Fibroblast of skin of back (primary cell): ENCODE measurements at regions not wholly inside any gene's neighbourhood (a gene's known extent, or its start where the extent isn't known, plus 50 kb on each side); places are given as distances from the start of the nearest gene placed in this dataset.

Experiments used
- DNase-seq: peaks from one replicate; pipeline ENCODE4 v3.0.0-alpha.2; 2013

DNA sequence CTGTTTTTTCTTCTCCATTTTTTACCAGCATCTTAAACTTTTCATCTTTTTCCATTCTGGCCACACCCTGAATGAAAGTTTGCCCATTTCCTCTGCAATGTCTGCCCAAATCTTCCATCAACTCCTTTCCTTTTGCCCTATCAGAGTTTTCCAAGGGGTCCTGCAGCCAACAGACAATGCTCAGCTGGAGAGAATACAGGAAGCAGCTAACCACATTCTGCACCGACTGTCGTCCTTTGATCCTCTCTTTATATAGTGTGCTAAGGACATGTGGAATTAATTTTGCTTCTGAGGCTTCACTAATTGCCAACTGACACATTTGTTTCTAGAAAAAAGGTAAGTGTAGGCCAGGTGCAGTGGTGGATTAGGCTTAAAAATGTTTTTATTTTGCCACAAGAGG is 50.5 kb upstream of the DLX2 start:
- DNase-seq, result no peak

DNA sequence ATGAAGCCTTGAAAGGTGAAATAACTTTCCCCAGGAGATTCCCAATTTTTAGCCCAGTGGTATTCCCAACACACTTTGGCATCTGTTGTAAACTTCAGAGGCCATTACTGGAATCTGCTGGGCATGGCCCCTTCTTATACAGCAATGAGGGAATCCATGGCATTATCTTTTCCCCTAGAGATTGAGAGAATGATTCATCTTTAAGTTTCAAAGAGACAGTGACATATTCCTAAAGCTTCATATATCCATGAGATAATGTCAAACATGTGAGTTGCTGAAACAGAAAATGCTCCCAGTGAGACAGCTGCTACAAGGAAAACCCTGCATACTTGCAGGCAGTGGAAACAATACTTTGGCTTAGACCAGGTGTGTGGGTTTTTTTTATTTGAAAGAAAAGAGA is 51.1 kb upstream of the DLX2 start:
- no peak for DNase-seq

DNA sequence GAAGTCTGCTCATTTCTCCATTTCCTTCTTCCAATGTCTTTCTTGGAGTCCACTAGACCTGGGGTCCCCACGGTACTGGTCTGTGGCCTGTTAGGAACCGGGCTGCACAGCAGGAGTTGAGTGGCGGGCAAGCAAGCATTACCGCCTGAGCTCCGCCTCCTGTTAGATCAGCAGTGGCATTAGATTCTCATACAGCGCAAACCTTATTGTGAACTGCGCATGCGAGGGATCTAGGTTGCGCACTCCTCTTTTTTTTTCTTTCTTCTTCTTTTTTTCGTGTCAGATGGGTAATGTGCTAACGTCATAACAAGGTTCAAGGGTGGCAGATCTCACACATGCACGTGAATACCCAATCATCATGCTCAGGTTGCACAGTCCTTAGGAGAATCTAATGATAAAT is 53.1 kb upstream of the DLX2 start:
- no peak for DNase-seq

DNA sequence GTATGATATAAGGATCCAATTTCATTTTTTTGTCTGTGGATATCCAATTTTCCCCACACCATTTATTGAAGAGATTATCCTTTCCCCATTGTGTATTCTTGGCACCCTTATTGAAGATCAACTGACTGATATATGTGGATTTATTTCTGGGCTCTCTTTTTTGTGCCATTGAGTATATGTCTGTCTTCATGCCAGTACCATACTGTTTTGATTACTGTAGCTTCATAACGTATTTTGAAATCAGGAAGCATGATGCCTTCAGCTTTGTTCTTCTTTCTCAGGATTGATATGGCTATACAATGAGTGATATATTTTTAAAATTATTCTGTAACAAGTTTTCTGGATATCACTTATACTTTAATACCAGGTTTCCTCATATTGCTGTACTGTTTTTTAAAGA is 58.1 kb upstream of the DLX2 start:
- no peak for DNase-seq

DNA sequence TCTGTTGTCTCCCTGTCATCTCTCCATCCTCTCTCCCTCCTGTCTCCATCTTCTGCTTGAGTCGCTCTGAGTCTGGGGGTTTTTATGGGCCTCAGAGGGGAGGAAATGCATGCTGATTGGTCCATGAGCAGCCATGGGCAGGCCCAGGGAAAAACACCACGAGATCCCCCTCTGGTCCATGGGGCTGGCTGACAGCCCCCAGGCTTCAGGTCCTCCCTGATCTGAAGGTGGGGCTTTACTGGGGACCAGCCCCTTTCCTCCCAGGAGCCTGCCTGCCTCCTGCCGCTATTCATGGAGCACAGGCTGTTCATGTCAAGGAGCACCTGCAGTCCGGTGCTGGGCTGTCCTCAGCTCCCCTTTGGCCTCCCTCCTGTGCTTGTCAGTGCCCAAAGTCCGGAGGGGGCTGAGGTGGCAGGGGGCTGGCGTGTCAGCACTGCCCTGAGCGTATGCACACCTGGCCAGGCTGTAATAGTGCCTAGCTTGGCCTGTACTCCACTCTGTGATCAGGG is 59.6 kb upstream of the DLX2 start:
- DNase-seq, result no peak

DNA sequence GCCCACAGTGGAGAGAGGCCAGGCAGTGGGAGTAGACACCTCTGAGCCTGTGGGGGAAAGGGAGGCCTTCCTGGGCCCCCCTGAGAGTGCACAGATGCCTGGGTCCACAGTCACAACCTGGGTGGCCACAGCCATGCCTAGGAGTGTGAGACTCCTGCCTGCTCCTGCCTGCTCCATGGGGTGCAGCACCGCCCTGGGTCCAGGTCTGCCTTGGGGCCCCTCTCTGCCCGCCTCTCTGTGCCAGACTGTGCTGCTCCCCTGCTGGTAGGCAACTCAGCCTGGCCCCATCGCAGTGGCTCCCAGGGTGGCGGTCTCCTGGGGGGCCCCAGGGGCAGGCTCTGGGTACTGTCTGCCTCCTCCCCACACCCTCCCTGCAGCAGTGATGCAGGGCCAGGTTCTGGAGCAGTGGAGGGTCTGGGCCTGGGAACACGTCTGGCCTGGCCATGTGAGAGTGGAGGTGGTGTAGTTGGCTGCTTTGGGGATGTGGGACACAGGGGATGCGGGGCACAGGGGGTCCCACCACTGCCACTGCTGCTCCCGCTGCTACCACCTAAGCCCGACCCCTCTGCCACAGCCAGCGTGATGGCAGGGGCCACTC is 60.1 kb upstream of the DLX2 start:
- DNase-seq, result no peak

DNA sequence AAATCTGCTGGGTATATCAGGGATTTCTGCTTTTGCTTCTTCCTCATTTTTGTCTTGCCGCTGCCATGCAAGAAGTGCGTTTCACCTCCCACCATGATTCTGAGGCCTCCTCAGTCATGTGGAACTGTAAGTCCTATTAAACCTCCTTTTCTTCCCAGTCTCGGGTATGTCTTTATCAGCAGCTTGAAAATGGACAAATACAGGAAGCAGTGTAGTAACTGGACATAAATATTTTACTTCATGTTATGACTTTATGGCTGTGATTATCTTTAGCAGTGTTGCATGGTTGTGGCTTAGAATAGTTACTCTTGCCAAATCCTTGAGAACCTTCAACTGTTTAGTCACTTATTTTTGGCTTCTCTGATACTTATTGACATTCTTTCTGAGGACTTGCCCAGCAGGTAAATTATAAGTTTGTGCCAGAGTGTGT is 66.2 kb upstream of the DLX2 start:
- no peak for DNase-seq

DNA sequence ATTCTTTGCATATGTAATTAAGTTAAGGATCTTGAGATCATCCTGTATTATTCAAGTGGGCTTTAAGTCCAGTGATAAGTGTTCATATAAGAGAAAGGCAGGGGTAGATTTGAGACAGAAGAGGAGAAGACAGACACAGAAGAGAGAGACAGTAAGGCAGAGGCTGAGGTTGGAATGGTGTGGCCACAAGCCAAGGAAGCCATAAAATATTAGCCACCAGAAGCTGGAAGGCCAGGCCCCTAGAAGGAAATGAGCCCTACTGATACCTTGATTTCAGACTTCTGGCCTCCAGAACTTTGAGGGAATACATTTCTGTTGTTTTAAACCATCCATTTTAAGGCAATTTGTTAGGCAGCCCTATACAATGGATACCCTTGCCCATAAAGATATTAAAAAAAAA is 66.9 kb upstream of the DLX2 start:
- no peak for DNase-seq

DNA sequence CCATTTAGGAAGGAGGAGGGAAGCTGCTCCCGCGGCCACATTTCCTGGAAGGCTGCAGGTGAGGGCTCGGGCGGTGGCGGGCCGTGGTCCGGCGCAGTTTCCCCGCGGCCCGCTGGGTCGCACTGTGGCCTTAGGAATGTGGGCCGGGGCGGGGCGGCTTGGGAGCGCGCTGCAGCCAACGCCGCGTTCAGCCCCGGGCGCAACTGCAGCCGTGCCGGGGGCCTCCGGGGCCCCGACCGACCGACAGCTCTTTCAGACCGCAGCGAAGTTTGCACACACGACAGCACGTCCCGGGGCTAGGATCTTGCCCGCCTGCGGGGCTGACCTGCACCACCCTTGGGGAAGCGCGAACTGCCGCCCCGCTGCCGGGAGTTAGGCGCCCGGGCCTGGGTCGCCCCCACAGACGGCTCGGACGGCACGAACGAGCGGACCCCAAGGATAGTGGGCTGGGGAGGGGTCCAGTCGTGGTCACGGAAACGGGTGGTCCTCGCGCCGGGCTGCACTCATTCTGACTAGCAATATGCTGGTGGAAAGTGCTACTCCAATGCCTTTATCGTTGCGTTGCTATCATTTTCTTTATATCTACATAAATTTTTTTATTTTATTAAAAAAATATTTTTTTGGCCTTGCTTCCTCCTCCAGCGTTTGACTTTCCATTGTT is 69.9 kb upstream of the DLX2 start:
- peak; percentile 59 for DNase-seq

DNA sequence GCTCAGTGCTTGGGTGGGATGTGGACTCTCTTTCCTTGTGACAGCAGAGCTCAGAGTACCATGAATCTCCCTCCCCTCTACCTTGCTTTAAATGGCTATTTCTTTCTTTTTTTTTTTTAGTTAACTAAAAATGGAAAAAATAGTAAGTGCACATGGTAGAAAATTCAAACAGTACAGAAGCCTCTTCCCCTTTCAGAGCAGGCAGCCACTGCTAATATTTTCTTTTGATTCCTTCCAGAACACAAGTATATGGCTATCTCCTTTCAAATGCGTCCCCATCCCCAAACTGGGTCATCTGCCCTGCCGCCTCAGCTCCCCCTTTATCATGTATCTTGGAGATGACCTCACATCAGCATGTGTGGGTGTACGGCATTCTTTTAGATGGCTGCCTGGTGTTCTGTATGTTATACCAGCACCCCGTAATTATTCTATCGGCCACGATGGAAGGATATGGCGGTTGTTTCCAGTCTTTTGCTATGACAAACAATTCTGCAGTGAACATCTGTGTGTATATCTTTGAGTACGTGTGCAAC is 70.5 kb upstream of the DLX2 start:
- DNase-seq, result no peak

DNA sequence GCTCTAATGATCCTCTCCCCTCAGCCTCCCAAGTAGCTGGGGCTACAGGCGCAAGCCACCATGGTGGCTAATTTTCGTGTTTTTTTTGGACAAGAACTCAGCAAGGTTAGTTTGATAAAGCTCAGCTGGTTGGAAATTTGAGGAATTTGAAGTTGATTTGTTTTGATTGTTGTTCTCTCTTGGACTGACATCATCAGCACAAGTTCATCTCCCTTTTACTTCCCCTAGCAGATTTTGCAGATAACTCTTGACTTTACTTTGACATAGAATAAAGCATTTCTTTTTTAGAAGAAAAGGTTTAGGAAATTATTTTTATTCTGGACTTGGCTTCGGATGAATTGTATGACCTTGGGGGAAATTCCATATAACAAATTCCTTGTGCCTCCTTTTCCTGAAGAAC is 74.9 kb upstream of the DLX2 start:
- no peak for DNase-seq

DNA sequence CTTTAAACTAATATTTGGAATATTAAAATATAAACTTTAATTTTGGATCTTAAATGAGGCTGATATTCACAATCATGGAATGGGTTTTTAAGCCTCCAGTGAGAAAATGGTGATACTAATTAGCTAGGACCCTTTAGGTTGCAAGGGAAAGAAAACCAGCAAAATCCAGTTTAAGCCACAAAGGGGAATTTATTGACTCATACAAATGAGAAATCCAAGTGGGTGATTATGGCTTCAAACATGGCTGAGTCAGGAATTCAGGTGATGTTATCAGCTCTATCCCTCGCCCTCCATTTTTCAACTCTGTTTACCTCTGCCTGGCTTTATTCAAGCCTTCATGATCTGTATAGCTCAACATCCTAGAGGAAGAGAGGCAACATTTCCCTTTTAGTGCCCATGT is 75.3 kb upstream of the DLX2 start:
- DNase-seq, result no peak

DNA sequence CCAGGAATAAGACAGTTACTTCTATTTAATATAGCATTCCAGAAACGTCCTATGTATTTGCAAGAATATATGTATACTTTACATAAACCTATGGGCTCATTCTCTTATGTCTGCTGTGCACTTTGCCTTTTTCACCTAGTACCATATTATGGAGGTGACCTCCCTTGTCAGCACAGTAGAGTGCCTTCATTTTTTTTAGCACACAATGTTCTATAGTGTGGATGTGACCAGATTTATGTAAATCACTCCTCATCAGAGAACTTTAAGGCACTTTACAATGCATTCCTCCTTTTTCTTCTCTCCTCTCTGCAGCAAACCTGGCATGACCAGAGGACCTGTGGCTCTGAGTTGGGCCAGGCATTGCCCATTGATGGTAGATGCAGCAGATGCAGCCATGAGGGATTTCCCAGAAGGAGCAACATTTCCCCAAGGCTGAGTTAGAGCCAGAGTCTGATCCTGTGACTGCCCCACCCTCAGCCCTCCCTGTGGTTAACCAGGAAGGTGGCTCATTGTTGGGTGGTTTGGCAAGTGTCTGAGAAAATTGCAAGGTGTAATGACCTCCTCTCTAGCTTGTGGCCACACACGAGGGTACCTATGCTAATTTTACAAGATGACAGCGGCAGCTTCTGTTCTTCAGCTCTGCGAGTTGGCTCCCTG is 76.5 kb upstream of the DLX2 start:
- no peak for DNase-seq

DNA sequence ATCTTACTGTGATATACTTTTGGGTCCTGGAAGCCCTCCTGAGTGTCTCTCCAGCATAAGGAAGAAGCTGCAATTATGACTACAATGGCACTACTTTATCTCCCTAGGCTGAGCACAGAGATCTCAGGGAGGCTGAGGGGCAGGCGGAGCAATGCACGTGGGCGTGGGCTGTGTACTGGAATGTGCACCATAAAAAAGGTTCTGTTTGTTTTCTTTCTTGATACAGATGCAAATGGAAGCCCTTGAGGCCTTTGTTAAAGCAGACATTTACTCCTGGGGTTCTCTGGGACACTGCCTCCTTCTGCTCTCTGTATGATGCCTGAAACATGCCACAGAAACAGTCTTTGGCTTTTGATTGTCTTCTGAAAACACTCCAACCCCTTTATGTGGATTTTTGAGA is 79.1 kb upstream of the DLX2 start:
- DNase-seq, result no peak

DNA sequence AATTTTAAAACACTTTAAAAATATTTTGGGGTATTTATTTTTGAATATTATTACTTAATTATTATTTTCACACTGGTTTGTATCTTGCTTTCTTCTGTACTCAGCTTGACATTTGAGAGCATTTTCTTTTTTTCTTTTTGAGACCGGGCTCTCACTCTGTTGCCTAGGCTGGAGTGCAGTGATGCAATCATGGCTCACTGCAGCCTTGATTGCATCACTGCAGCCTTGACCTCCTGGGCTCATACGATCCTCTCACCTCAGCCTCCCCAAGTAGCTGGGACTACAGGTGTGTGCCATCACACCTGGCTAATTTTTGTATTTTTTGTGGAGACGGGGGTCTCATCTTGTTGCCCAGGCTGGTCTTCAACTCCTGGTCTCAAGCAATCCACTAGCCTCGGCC is 79.9 kb upstream of the DLX2 start:
- no peak for DNase-seq

DNA sequence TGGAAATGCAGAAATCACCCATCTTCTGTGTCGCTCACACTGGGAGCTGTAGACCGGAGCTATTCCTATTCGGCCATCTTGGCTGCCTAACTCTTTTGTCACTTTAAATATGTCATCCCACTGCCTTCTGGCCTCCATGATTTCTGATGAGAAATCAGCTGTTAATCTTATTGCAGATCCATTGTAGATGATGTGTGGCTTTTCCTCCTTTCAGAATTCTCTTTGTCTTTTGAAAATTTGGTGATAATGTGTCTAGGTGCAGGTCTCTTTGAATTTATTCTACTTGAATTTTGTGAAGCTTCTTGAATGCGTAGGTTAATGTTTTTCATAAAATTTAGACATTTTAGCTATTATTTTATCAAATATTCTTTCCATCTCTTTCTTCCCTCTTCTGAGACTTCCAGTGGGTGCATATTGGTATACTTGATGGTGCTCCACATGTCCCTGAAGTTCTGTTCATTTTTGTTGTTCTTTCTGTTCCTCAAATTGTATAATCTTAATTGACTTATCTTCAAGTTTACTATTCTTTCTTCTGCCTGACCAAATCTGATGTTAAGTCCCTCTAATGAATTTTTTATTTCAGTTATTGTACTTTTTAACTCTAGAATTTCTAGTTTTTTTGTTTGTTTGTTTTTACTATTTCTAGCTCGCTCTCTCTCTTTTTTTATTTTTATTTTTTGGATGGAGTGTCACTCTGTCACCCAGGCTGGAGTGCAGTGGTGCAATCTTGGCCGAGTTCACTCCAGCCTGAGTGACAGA is 90.8 kb upstream of the DLX2 start:
- no peak for DNase-seq

DNA sequence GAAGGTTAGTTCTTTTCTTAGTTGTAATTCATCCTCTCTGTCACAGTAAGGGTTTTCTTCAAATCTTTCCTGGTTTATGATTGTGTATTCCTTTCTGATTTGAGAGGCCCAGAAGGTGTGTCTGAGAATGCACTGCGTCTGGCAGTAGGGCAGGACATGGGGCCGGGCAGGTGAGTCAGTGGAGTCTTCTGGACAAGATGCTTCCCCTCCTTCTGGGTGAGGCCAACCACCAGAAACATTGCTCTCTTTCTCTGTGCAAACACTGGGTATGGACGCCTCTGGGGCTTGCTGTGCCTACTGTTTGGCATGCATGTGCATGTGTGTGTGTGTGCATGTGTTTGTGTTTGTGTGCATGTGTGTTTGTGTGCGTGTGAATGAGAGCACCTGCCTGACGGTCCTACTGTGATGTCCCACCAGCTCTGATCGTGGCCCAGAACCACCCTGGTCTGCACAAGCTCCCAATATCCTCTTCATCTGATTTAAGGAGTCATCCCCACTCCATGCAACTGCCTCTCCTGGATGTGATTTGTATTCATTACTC is 93.2 kb upstream of the DLX2 start:
- DNase-seq, result no peak

DNA sequence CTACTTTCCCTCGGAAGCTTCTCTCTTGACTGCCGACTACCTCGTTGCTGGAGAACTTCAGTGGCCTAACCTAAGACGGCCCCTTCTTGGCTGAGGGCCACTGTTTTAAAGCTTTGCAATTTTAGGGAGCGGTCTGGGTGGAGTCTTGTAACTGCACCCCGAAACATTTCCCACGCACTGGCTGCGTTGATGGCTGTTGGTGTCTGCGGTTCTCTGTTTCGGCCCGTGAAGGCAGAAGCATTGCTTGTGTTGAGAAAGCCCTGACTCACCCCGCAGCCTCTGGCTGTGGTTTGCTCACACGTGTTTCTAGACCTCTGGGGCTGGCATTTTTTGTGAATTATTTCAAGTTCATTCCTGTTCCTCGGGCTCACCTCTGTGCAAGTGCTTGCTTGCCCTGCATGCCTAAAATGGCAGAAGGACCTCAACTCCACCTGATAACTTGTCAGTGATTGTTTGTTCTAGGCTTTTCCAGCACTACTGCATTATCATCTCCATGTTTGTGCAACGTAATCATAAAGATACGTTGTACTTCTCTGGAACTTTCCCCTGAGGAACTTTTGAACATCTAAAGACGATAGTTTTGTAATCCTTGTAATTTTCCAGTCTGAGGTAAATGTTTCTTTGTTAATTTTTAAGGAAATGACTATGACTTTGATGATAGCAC is 94.2 kb upstream of the DLX2 start:
- peak; percentile 10 for DNase-seq

DNA sequence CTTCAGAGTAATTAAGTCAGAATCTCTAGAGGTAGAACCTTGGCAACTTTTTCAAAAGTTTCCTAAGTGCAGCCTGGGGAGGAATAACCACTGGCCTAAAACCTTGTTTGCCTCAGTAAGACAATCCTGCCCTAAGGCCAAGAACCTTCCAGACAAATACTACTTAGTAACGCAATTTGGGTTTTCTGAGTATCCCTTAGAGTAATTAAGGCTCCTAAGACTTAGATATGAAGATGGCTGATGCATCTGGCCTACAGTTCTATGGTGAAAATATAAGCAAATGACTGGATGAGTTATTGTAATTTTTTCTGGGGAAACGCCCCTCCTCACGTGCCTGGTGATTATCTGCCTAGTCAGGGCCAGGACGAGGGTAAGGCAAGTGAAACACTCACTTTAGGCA is 95.7 kb upstream of the DLX2 start:
- DNase-seq, result no peak

DNA sequence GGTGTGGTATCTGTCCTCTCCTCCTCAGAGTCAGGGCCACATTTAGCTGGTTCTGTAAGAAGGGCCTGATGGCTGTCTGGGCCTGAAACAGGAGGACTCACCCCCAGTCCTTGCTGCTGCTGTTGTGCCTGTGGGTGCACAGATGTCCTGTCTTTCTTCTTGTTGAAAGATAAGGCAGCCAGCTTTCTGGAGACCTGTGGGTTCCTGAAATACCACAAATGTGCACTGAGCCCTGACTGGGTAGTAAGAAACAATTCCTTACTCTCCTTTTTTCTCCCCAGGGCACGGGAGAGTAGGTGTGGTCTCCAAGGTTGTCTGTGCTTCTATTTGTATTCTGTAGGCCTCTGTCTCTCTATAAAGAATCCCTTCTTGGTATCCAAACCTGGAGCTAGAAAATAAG is 96.2 kb upstream of the DLX2 start:
- DNase-seq, result no peak

DNA sequence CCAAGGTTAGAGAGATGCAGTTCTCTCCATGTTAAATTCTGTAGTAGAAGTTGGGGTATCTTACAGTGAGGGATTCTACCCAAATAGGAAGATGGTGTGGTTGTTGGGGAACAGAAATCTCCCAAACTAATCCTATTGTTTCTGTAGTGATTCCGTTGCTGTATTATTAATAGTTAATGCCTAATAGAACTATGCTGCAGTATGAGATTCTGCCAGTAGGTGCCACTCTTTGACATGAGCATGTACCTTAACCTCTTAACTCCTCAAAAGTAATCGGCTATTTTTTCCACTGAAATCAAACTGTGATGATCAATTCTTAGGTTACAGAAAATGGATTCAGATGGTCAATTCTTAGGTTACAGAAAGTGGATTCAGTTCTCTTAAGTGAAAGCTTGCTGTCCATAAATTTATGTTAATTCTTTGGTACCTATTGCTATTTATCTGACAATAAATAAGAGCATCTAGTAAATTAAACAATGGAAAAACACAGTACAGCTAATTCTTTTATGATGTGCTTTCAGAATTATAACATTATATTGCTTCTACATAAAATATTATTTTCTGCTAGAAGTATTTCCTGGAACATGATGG is 97.9 kb upstream of the DLX2 start:
- peak; percentile 29 for DNase-seq

DNA sequence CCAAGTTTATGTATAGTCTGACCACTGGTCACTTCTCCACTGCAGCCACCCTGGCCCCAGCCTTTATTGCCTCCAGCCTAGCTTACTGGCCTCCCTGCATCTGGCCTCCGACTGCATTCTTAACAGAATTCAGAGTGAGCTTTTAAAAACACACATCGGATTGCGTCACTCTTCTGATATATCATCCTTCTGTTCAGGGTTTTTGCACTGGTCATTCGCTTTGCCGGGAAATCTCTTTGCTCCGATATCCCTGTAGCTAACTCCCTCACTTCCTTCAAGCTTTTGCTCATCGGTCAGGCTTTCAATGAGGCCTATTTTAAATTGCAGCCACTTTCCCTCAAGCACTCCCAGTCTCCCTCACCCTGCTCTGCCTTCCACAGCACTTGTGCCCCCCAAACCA is 101.6 kb upstream of the DLX2 start:
- no peak for DNase-seq
